HEK293 (cell line): ENCODE measurements at regions not wholly inside any gene's neighbourhood (a gene's known extent, or its start where the extent isn't known, plus 50 kb on each side); places are given as distances from the start of the nearest gene placed in this dataset.

Experiments
- CTCF ChIP-seq: fragments of 450-650 bp; formaldehyde crosslinking; IDR thresholded peaks from 2 replicates; pipeline ENCODE4 v1.5.1; 2016; ENCODE audit warnings: missing biosample characterization, missing genetic modification characterization
- ZFP41 ChIP-seq: fragments of 450-650 bp; formaldehyde crosslinking; IDR thresholded peaks from 2 replicates; pipeline ENCODE4 v1.5.1; 2016; ENCODE audit warnings: missing biosample characterization, missing genetic modification characterization, borderline replicate concordance
- ZNF121 ChIP-seq: fragments of 450-650 bp; formaldehyde crosslinking; IDR thresholded peaks from 2 replicates; pipeline ENCODE4 v1.5.1; 2016; ENCODE audit warnings: missing biosample characterization, missing genetic modification characterization
- ZNF274 ChIP-seq, 2 experiments: fragments of 200-500 bp in 1 of 2; fragments of 450-650 bp in 1 of 2; sonication (Bioruptor generic) in 1 of 2; formaldehyde crosslinking in 1 of 2; IDR thresholded peaks; 2 replicates each; pipeline versions ENCODE4 v1.5.1 to v1.6.1; 2014 to 2016; ENCODE audit warnings: borderline replicate concordance in 1 of 2, inconsistent platforms in 1 of 2, low read length in 1 of 2, missing biosample characterization in 1 of 2, missing genetic modification characterization in 1 of 2
- ZNF302 ChIP-seq: fragments of 450-650 bp; formaldehyde crosslinking; IDR thresholded peaks from 2 replicates; pipeline ENCODE4 v1.5.1; 2016; ENCODE audit warnings: missing biosample characterization, missing genetic modification characterization, low read depth
- ZNF747 ChIP-seq: fragments of 450-650 bp; formaldehyde crosslinking; IDR thresholded peaks from 2 replicates; pipeline ENCODE4 v1.5.1; 2016; ENCODE audit warnings: missing biosample characterization, missing genetic modification characterization
- TF ChIP-seq, protein P1 (sequence below): fragments of 450-650 bp; formaldehyde crosslinking; IDR thresholded peaks from 2 replicates; pipeline ENCODE4 v1.5.1; 2016; ENCODE audit warnings: missing biosample characterization, missing genetic modification characterization
- TF ChIP-seq, protein P2 (sequence below): fragments of 450-650 bp; formaldehyde crosslinking; IDR thresholded peaks from 2 replicates; pipeline ENCODE4 v1.5.1; 2016; ENCODE audit warnings: missing biosample characterization, missing genetic modification characterization

DNA sequence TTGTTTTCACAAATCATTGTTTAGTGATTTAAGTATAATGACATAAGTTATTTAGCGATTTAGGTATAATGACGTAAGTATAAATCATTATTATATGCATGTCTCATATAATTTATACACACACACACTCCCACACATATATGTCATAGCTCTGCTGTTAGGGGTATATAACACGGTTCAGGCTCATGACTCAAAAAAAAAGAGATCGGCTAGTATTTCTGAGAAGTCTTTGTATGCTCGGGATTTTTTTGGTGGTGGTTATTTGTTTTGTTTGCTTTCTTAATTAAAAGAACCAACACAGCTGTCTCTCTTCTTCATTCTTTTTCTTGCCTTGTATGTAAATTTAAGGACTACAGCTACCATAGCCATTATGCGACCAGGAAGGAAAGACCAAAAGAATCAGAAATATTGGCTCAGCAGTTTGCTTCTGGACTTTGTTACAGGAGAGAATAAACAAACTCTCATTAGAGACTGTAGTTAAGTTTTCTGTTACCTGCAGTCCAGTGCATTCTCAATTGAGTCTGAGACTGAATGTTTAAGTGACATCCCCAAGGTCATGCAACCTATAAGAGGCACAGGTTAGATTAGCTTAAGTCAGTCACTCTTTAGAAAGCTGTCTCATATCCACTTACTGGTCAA is 83.2 kb upstream of the NREP start:
- no peak for TF ChIP-seq CTCF (tag by site-specific recombination)
- no peak for TF ChIP-seq ZNF302 (tag by site-specific recombination)
- TF ChIP-seq, protein P1, sequence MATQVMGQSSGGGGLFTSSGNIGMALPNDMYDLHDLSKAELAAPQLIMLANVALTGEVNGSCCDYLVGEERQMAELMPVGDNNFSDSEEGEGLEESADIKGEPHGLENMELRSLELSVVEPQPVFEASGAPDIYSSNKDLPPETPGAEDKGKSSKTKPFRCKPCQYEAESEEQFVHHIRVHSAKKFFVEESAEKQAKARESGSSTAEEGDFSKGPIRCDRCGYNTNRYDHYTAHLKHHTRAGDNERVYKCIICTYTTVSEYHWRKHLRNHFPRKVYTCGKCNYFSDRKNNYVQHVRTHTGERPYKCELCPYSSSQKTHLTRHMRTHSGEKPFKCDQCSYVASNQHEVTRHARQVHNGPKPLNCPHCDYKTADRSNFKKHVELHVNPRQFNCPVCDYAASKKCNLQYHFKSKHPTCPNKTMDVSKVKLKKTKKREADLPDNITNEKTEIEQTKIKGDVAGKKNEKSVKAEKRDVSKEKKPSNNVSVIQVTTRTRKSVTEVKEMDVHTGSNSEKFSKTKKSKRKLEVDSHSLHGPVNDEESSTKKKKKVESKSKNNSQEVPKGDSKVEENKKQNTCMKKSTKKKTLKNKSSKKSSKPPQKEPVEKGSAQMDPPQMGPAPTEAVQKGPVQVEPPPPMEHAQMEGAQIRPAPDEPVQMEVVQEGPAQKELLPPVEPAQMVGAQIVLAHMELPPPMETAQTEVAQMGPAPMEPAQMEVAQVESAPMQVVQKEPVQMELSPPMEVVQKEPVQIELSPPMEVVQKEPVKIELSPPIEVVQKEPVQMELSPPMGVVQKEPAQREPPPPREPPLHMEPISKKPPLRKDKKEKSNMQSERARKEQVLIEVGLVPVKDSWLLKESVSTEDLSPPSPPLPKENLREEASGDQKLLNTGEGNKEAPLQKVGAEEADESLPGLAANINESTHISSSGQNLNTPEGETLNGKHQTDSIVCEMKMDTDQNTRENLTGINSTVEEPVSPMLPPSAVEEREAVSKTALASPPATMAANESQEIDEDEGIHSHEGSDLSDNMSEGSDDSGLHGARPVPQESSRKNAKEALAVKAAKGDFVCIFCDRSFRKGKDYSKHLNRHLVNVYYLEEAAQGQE (tag by site-specific recombination) = no peak
- no peak for TF ChIP-seq ZNF121 (tag by site-specific recombination)
- TF ChIP-seq ZFP41 (tag by site-specific recombination) = no peak
- TF ChIP-seq ZNF274 (IDR thresholded peaks at IDR 0.05; ENCODE audit: low read length) = no peak
- no peak for TF ChIP-seq ZNF274 (tag by site-specific recombination; IDR thresholded peaks at IDR 0.05; ENCODE audit: borderline replicate concordance)
- no peak for TF ChIP-seq ZNF747 (tag by site-specific recombination)
- TF ChIP-seq, protein P2, sequence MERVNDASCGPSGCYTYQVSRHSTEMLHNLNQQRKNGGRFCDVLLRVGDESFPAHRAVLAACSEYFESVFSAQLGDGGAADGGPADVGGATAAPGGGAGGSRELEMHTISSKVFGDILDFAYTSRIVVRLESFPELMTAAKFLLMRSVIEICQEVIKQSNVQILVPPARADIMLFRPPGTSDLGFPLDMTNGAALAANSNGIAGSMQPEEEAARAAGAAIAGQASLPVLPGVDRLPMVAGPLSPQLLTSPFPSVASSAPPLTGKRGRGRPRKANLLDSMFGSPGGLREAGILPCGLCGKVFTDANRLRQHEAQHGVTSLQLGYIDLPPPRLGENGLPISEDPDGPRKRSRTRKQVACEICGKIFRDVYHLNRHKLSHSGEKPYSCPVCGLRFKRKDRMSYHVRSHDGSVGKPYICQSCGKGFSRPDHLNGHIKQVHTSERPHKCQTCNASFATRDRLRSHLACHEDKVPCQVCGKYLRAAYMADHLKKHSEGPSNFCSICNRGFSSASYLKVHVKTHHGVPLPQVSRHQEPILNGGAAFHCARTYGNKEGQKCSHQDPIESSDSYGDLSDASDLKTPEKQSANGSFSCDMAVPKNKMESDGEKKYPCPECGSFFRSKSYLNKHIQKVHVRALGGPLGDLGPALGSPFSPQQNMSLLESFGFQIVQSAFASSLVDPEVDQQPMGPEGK (tag by site-specific recombination) = no peak
